K562 (cell line): ENCODE measurements at regions not wholly inside any gene's neighbourhood (a gene's known extent, or its start where the extent isn't known, plus 50 kb on each side); places are given as distances from the start of the nearest gene placed in this dataset.

ENCODE experiments used
- ARID1B ChIP-seq: fragments of 450-650 bp; IDR thresholded peaks from 2 replicates; pipeline ENCODE4 v1.6.1; 2016; ENCODE audit warnings: antibody characterized with exemption, mild to moderate bottlenecking, inconsistent platforms
- ETS1 ChIP-seq: conservative IDR thresholded peaks from 2 replicates; pipeline ENCODE4 v1.6.1; 2011; ENCODE audit warnings: low read depth, mild to moderate bottlenecking, low read length; ENCODE audit not compliant: control insufficient read depth
- GABPB2 ChIP-seq: fragments of 250-450 bp; sonication (Bioruptor Pico); conservative IDR thresholded peaks from 2 replicates; pipeline ENCODE4 v1.5.1; 2021; ENCODE audit warnings: mild to moderate bottlenecking
- HNRNPH1 ChIP-seq: fragments of 200-400 bp; formaldehyde crosslinking; optimal IDR thresholded peaks from 2 replicates; pipeline ENCODE3; 2017; ENCODE audit warnings: low read depth, mild to moderate bottlenecking, low read length, moderate library complexity
- MGA ChIP-seq: fragments of 450-650 bp; IDR thresholded peaks from 2 replicates; pipeline ENCODE4 v1.6.1; 2016; ENCODE audit warnings: mild to moderate bottlenecking, moderate library complexity
- MYBL2 ChIP-seq, 2 experiments: fragments of 450-650 bp in 1 of 2; sonication (generic) in 1 of 2; formaldehyde crosslinking in 1 of 2; IDR thresholded peaks; 2 replicates each; pipeline versions ENCODE4 v1.6.1 to v1.8.1; 2017 to 2022; ENCODE audit warnings: borderline replicate concordance in 1 of 2, inconsistent platforms in 1 of 2, low read depth in 1 of 2, mild to moderate bottlenecking in 1 of 2, missing genetic modification reagents in 1 of 2, moderate library complexity in 1 of 2
- NR4A1 ChIP-seq, 2 experiments: fragments of 250-450 bp in 1 of 2; fragments of 450-650 bp in 1 of 2; sonication (Bioruptor Pico) in 1 of 2; IDR thresholded peaks; 2 replicates each; pipeline versions ENCODE4 v1.4.0 to v1.6.1; 2016 to 2020; ENCODE audit warnings: mild to moderate bottlenecking in 2 of 2, missing compliant biosample characterization in 1 of 2, missing genetic modification characterization in 1 of 2, moderate library complexity in 1 of 2
- RAD21 ChIP-seq, 2 experiments: fragments of 250-450 bp in 1 of 2; fragments of 450-650 bp in 1 of 2; sonication (Bioruptor Pico) in 1 of 2; formaldehyde crosslinking in 1 of 2; IDR thresholded peaks in 1 of 2; conservative IDR thresholded peaks in 1 of 2; 2 replicates each; pipeline versions ENCODE4 v1.4.0 to v1.8.0; 2020 to 2022; ENCODE audit warnings: mild to moderate bottlenecking in 2 of 2, moderate library complexity in 1 of 2
- SMARCA5 ChIP-seq: fragments of 450-650 bp; IDR thresholded peaks from 2 replicates; pipeline ENCODE4 v1.6.1; 2016

- TF ChIP-seq MGA (no peak), SMARCA5 (no peak), ETS1 (no peak), NR4A1 (CRISPR knock-in tag; IDR thresholded peaks at IDR 0.05) (no peak), NR4A1 (tag; IDR thresholded peaks at IDR 0.05) (no peak), RAD21 (CRISPR knock-in tag; conservative IDR thresholded peaks at IDR 0.05 in 1 of 2, IDR thresholded peaks at IDR 0.05 in 1 of 2) (no peak), HNRNPH1 (no peak), GABPB2 (no peak), ARID1B (no peak), MYBL2 (IDR thresholded peaks at IDR 0.05; ENCODE audit: low read depth) (no peak), MYBL2 (CRISPR knock-in tag; IDR thresholded peaks at IDR 0.05; ENCODE audit: borderline replicate concordance) (no peak)
- TF ChIP-seq, all 486 proteins: peak for 0
These were observed 203.5 kb downstream of the SP3 start (continued) for GRCh38 chr2:173761603-173762119.
